Nephron progenitor cell (in vitro differentiated cells): ENCODE measurements at regions not wholly inside any gene's neighbourhood (a gene's known extent, or its start where the extent isn't known, plus 50 kb on each side); places are given as distances from the start of the nearest gene placed in this dataset.
A peak's percentile ranks its signal among the peaks of the same experiment; 100 is the strongest.

Experiments used
- DNase-seq: peaks from one replicate; pipeline ENCODE4 v3.0.0; 2021
- H3K27ac Mint-ChIP-seq: 2 replicates; pipeline ENCODE4 v1.8.0; 2021; ENCODE audit warnings: mild to moderate bottlenecking, moderate library complexity, mixed read lengths
- H3K27me3 Mint-ChIP-seq: 2 replicates; pipeline ENCODE4 v1.8.0; 2021; ENCODE audit warnings: mild to moderate bottlenecking, low read depth, mixed read lengths; ENCODE audit not compliant: poor library complexity
- H3K36me3 Mint-ChIP-seq: 2 replicates; pipeline ENCODE4 v1.8.0; 2021; ENCODE audit warnings: low read depth, mixed read lengths
- H3K4me1 Mint-ChIP-seq: 2 replicates; pipeline ENCODE4 v1.8.0; 2021; ENCODE audit warnings: mixed read lengths
- H3K4me3 Mint-ChIP-seq: 2 replicates; pipeline ENCODE4 v1.8.0; 2021; ENCODE audit warnings: mild to moderate bottlenecking, moderate library complexity, mixed read lengths
- H3K9me3 Mint-ChIP-seq: 2 replicates; pipeline ENCODE4 v1.8.0; 2021; ENCODE audit warnings: mild to moderate bottlenecking, moderate library complexity, mixed read lengths
- TF ChIP-seq, protein P1 (sequence below): fragments of 200-600 bp; sonication (generic); IDR thresholded peaks from 2 replicates; pipeline ENCODE4 v1.5.0; 2021; ENCODE audit warnings: antibody characterized with exemption

DNA sequence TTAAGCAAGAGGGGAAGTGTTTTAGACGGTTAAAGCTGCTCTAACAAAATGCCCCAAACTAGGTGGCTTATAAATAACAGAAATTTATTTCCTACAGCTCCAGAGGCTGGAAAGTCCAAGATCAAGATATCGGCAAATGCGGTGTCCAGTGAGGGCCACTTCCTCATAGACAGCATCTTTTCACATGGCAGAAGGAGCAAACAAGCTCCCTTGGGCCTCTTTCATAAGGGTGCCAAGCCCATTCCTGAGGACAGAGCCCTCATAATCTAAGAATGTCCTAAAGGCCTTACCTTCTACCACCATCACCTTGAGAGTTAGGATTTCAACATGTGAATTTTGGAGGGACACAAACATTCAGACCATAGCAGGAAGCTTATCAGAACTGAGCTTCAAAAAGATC lies 57.3 kb upstream of the PPP1CB start:
- Mint-ChIP-seq H3K4me1 (peaks cover 67% of the 10 kb centered on the region), H3K27ac (peak overlapping the region; percentile 62), H3K4me3 (no peak overlapping the region), H3K9me3 (no peaks in the 10 kb centered on the region), H3K27me3 (peaks cover 13% of the 10 kb centered on the region), H3K36me3 (no peaks in the 10 kb centered on the region)
- TF ChIP-seq, protein P1, sequence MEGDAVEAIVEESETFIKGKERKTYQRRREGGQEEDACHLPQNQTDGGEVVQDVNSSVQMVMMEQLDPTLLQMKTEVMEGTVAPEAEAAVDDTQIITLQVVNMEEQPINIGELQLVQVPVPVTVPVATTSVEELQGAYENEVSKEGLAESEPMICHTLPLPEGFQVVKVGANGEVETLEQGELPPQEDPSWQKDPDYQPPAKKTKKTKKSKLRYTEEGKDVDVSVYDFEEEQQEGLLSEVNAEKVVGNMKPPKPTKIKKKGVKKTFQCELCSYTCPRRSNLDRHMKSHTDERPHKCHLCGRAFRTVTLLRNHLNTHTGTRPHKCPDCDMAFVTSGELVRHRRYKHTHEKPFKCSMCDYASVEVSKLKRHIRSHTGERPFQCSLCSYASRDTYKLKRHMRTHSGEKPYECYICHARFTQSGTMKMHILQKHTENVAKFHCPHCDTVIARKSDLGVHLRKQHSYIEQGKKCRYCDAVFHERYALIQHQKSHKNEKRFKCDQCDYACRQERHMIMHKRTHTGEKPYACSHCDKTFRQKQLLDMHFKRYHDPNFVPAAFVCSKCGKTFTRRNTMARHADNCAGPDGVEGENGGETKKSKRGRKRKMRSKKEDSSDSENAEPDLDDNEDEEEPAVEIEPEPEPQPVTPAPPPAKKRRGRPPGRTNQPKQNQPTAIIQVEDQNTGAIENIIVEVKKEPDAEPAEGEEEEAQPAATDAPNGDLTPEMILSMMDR: no peak
- no peak for DNase-seq

DNA sequence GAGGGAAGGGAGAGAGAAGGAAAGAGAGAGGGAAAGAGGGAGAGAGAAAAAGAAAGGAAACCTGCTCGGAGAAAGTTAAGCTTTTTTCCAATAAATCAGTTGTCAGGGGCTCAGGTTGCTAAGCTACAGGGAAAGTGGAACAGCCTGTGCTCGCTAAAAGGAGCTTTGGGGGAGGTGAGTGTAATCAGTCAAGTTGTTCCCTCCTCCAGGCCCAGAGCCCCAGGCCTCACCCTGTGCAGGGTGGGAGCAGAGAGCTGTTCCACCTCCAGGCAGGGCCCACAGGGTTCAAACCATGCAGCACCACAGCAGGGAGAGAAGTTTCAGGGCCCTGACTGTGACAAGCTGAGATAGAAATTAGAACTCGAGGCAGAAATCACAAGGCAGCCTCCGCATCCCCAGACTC lies 56.4 kb upstream of the PPP1CB start:
- Mint-ChIP-seq H3K4me1 (peaks cover 65% of the 10 kb centered on the region), H3K4me3 (peak overlapping the region; percentile 68), H3K27ac (peak overlapping the region; percentile 87), H3K36me3 (no peaks in the 10 kb centered on the region), H3K27me3 (peaks cover 13% of the 10 kb centered on the region), H3K9me3 (no peaks in the 10 kb centered on the region)
- DNase-seq: peak; percentile 40
- TF ChIP-seq, protein P1: no peak

DNA sequence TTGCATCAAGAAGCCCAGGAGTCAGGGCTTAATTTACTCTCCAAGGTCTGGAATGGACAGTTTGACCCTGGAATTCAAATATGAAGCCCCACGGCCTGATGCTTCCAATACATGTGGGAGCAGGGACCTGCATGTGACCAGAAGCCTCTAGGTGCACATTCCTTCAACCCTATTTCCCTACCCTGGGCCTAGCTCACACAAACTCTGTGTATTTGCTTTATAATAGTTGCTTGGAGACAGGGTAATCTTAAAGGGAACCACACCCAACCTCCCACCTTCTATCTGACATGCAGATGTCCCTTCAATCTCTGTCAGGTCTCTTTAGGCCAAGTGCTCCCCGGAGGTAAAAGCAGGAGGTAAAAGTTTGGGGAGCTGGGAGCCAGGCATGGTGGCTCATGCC lies 55.4 kb upstream of the PPP1CB start:
- Mint-ChIP-seq H3K27ac (no peak overlapping the region), H3K9me3 (no peaks in the 10 kb centered on the region), H3K4me3 (no peak overlapping the region), H3K36me3 (no peaks in the 10 kb centered on the region), H3K27me3 (peaks cover 16% of the 10 kb centered on the region), H3K4me1 (peaks cover 64% of the 10 kb centered on the region)
- TF ChIP-seq, protein P1: no peak
- no peak for DNase-seq

DNA sequence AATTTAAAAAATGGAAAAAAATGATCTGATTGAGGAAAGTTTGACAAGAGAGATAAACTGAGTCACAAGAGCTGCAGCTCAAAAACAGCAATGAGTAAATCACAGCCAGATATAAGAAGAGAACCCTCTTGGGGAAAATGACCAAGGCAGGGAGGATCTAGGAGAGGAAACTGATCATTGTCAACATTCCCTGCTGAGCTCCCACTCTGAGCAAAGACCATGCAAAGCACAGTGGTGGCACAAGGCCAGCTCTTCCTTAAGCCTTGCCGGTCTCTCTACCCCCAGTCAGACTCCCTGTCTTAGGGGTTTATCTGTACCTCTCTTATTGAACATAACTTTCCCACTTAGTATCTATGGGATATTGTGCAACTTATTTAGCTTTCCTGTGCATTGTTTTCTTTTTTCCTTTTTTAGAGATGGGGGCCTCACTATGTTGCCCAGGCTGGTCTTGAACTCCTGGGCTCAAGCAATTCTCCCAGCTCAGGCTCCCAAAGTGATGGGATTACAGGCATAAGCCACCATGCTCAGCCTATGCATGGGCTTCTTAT lies 54.0 kb upstream of the PPP1CB start:
- no peaks in the 10 kb centered on the region for H3K36me3 Mint-ChIP-seq

DNA sequence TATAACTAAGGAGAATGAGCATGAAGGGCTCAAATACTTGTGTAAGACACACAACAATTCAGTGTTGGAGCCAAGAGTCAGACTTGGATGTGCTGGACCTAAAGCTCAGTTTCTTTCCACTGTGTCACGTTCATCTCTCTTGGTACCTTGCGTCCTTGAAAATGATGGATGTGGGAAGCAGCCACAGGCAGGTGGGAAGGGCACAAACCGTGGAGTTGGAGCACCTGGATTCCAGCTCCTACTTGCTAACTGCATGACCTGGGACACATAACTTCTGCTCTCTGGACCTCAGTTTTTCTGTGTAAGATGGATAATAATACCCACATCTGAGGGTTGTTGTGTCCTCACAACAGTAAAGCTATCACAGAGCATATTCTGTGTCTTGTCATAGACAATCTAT lies 53.1 kb upstream of the PPP1CB start:
- no peak overlapping the region for H3K4me3 Mint-ChIP-seq
- peaks cover 2% of the 10 kb centered on the region for H3K9me3 Mint-ChIP-seq
- DNase-seq: no peak
- H3K36me3 Mint-ChIP-seq: no peaks in the 10 kb centered on the region
- H3K4me1 Mint-ChIP-seq: peaks cover 50% of the 10 kb centered on the region
- no peak overlapping the region for H3K27ac Mint-ChIP-seq
- peaks cover 16% of the 10 kb centered on the region for H3K27me3 Mint-ChIP-seq
- TF ChIP-seq, protein P1: no peak

More for the DNA sequence above, 54.0 kb upstream of the PPP1CB start:
- TF ChIP-seq, protein P1: no peak
- peaks cover 2% of the 10 kb centered on the region for H3K9me3 Mint-ChIP-seq
- H3K4me1 Mint-ChIP-seq: peaks cover 56% of the 10 kb centered on the region
- no peak overlapping the region for H3K4me3 Mint-ChIP-seq
- peaks cover 16% of the 10 kb centered on the region for H3K27me3 Mint-ChIP-seq
- H3K27ac Mint-ChIP-seq: no peak overlapping the region
- no peak for DNase-seq
